Liver (tissue), 7 donors: ENCODE measurements at regions not wholly inside any gene's neighbourhood (a gene's known extent, or its start where the extent isn't known, plus 50 kb on each side); places are given as distances from the start of the nearest gene placed in this dataset.

Source experiments
- DNase-seq: peaks from one replicate; pipeline ENCODE4 v3.0.0-alpha.2; 2017; ENCODE audit warnings: low spot score
- H3K27ac ChIP-seq, 2 donors: one replicate each; pipeline ENCODE4 v1.7.0; 2013; ENCODE audit warnings: inconsistent platforms in 2 of 2, low read length in 2 of 2, control low read depth in 1 of 2, low read depth in 1 of 2, mild to moderate bottlenecking in 1 of 2
- H3K27me3 ChIP-seq, 4 donors: one replicate each; pipeline versions ENCODE4 v1.6.1 to v1.7.0; 2013; ENCODE audit warnings: low read length in 3 of 4, inconsistent platforms in 1 of 4, mild to moderate bottlenecking in 1 of 4, moderate library complexity in 1 of 4; ENCODE audit not compliant: control insufficient read depth in 4 of 4, insufficient read depth in 4 of 4
- H3K36me3 ChIP-seq, 4 donors: one replicate each; pipeline versions ENCODE4 v1.6.1 to v1.7.0; 2013; ENCODE audit warnings: low read length in 3 of 4, mild to moderate bottlenecking in 3 of 4, low read depth in 1 of 4, moderate library complexity in 1 of 4; ENCODE audit not compliant: control insufficient read depth in 4 of 4, insufficient read depth in 3 of 4
- H3K4me1 ChIP-seq, 4 donors: one replicate each; pipeline versions ENCODE4 v1.6.1 to v1.7.0; 2013; ENCODE audit warnings: low read length in 3 of 4, mild to moderate bottlenecking in 3 of 4, moderate library complexity in 1 of 4; ENCODE audit not compliant: control insufficient read depth in 4 of 4, insufficient read depth in 4 of 4
- H3K4me3 ChIP-seq, 3 donors: one replicate each; pipeline versions ENCODE4 v1.6.1 to v1.7.0; 2013; ENCODE audit warnings: low read length in 3 of 3, control low read depth in 1 of 3, low read depth in 1 of 3, mild to moderate bottlenecking in 1 of 3
- H3K9ac ChIP-seq, 2 donors: one replicate each; pipeline ENCODE4 v1.7.0; 2013; ENCODE audit warnings: low read length in 2 of 2, mild to moderate bottlenecking in 2 of 2, moderate library complexity in 2 of 2, control low read depth in 1 of 2, low read depth in 1 of 2
- H3K9me3 ChIP-seq, 4 donors: one replicate each; pipeline versions ENCODE4 v1.6.1 to v1.7.0; 2013; ENCODE audit warnings: low read length in 3 of 4; ENCODE audit not compliant: control insufficient read depth in 4 of 4
- EGR1 ChIP-seq, 2 donors: IDR thresholded peaks; 2 replicates each; pipeline ENCODE4 v1.6.1; 2016 to 2018; ENCODE audit warnings: antibody characterized with exemption in 2 of 2, low read depth in 2 of 2
- FOXA1 ChIP-seq: IDR thresholded peaks from 2 replicates; pipeline ENCODE4 v1.6.1; 2016; ENCODE audit warnings: antibody characterized with exemption
- FOXA2 ChIP-seq: IDR thresholded peaks from 2 replicates; pipeline ENCODE4 v1.6.1; 2016; ENCODE audit warnings: antibody characterized with exemption
- GABPA ChIP-seq, 2 donors: IDR thresholded peaks in 1 of 2; conservative IDR thresholded peaks in 1 of 2; 2 replicates each; pipeline ENCODE4 v1.6.1; 2016; ENCODE audit warnings: antibody characterized with exemption in 2 of 2, mild to moderate bottlenecking in 1 of 2, moderate library complexity in 1 of 2
- HNF4A ChIP-seq, 2 donors: conservative IDR thresholded peaks; 2 replicates each; pipeline ENCODE4 v1.6.1; 2016; ENCODE audit warnings: antibody characterized with exemption in 2 of 2, mild to moderate bottlenecking in 2 of 2
- HNF4G ChIP-seq: IDR thresholded peaks from 2 replicates; pipeline ENCODE4 v1.6.1; 2016; ENCODE audit warnings: antibody characterized with exemption
- JUND ChIP-seq, 2 donors: IDR thresholded peaks; 2 replicates each; pipeline ENCODE4 v1.6.1; 2016; ENCODE audit warnings: antibody characterized with exemption in 2 of 2
- NR2F2 ChIP-seq: IDR thresholded peaks from 2 replicates; pipeline ENCODE4 v1.6.1; 2016; ENCODE audit warnings: antibody characterized with exemption
- RAD21 ChIP-seq, 2 donors: IDR thresholded peaks; 2 replicates each; pipeline ENCODE4 v1.6.1; 2016; ENCODE audit warnings: antibody characterized with exemption in 2 of 2, mild to moderate bottlenecking in 2 of 2
- RXRA ChIP-seq, 2 donors: IDR thresholded peaks; 2 replicates each; pipeline ENCODE4 v1.6.1; 2017 to 2018; ENCODE audit warnings: antibody characterized with exemption in 2 of 2, mild to moderate bottlenecking in 1 of 2
- SP1 ChIP-seq: IDR thresholded peaks from 2 replicates; pipeline ENCODE4 v1.6.1; 2018; ENCODE audit warnings: antibody characterized with exemption, mild to moderate bottlenecking
- TAF1 ChIP-seq: conservative IDR thresholded peaks from 2 replicates; pipeline ENCODE4 v1.6.1; 2016; ENCODE audit warnings: antibody characterized with exemption, mild to moderate bottlenecking
- YY1 ChIP-seq: IDR thresholded peaks from 2 replicates; pipeline ENCODE4 v1.6.1; 2016; ENCODE audit warnings: antibody characterized with exemption, mild to moderate bottlenecking
- ZBTB33 ChIP-seq: IDR thresholded peaks from 2 replicates; pipeline ENCODE4 v1.6.1; 2016; ENCODE audit warnings: antibody characterized with exemption
- WGBS: extraction: QIAGEN DNeasy Blood & Tissue Kit; methylation state at CpG from one replicate; pipeline ENCODE4 v1.1.7; 2013; 5-methylcytosine and 5-hydroxymethylcytosine counted together
- TF ChIP-seq, protein P1 (sequence below): IDR thresholded peaks from 2 replicates; pipeline ENCODE4 v1.6.1; 2016; ENCODE audit warnings: antibody characterized with exemption
- TF ChIP-seq, protein P2 (sequence below): IDR thresholded peaks from 2 replicates; pipeline ENCODE4 v1.6.1; 2016; ENCODE audit warnings: antibody characterized with exemption, mild to moderate bottlenecking
- TF ChIP-seq, protein P3 (sequence below): IDR thresholded peaks from 2 replicates; pipeline ENCODE4 v1.6.1; 2016; ENCODE audit warnings: antibody characterized with exemption
- donor health status: healthy.
- donor health status: healthy.
- donor health status: healthy.
- donor health status: healthy.

GRCh38 chr18:34480162-34480700, 229.9 kb upstream of the DTNA start:
- 68% methylated on average over 4 of the region's 4 CpGs for WGBS
- H3K4me1 ChIP-seq: no peaks in the 10 kb centered on the region
- TF ChIP-seq RAD21 (IDR thresholded peaks at IDR 0.05): no peak
- no peak for TF ChIP-seq EGR1 (IDR thresholded peaks at IDR 0.05; ENCODE audit: low read depth in 2 of 2)
- TF ChIP-seq HNF4G: no peak
- no peak for TF ChIP-seq HNF4A (conservative IDR thresholded peaks at IDR 0.05)
- TF ChIP-seq, protein P1, sequence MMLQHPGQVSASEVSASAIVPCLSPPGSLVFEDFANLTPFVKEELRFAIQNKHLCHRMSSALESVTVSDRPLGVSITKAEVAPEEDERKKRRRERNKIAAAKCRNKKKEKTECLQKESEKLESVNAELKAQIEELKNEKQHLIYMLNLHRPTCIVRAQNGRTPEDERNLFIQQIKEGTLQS: no peak
- no peak for TF ChIP-seq ZBTB33
- TF ChIP-seq SP1: no peak
- no peak for TF ChIP-seq JUND (IDR thresholded peaks at IDR 0.05)
- peaks cover 0 to 6% (median 0%) of the 10 kb centered on the region in 4 donors for H3K9me3 ChIP-seq
- no peak overlapping the region for H3K27ac ChIP-seq
- DNase-seq: no peak
- no peak overlapping the region for H3K4me3 ChIP-seq
- no peaks in the 10 kb centered on the region for H3K36me3 ChIP-seq
- peaks cover 0 to 5% (median 0%) of the 10 kb centered on the region in 4 donors for H3K27me3 ChIP-seq
- no peak overlapping the region for H3K9ac ChIP-seq

DNA sequence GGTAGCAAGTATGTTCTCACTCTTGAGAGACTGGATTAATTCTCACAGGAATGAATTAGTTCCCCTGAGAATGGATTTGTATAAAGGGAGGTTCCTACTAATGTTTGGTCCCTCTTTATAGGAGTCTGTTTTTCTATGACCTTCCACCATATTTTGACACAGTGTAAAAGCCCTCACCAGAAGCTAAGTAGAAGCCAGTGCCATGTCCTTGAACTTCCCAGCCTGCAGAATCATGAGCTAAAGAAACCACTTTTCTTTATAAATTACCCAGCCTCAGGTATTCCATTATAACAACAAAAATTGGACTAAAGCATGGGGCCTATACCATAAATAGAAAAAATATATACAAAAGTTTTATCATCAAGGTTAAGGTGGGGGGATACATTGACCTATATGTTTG, 227.9 kb upstream of the DTNA start:
- Histone ChIP-seq H3K27ac (no peak overlapping the region), H3K9ac (no peak overlapping the region), H3K4me3 (no peak overlapping the region), H3K9me3 (peaks cover 0 to 6% (median 0%) of the 10 kb centered on the region in 4 donors), H3K27me3 (peaks cover 0 to 5% (median 0%) of the 10 kb centered on the region in 4 donors), H3K36me3 (no peaks in the 10 kb centered on the region), H3K4me1 (no peaks in the 10 kb centered on the region)
- no peak for TF ChIP-seq TAF1
- no peak for TF ChIP-seq FOXA1
- no peak for TF ChIP-seq GABPA (IDR thresholded peaks at IDR 0.05 in 1 of 2, conservative IDR thresholded peaks at IDR 0.05 in 1 of 2)
- no peak for TF ChIP-seq RAD21 (IDR thresholded peaks at IDR 0.05)
- TF ChIP-seq RXRA (IDR thresholded peaks at IDR 0.05): no peak
- no peak for TF ChIP-seq EGR1 (IDR thresholded peaks at IDR 0.05; ENCODE audit: low read depth in 2 of 2)
- TF ChIP-seq YY1: no peak
- no peak for TF ChIP-seq HNF4A (conservative IDR thresholded peaks at IDR 0.05)
- TF ChIP-seq JUND (IDR thresholded peaks at IDR 0.05): no peak
- no peak for TF ChIP-seq FOXA2
- TF ChIP-seq HNF4G: no peak
- TF ChIP-seq NR2F2: no peak
- TF ChIP-seq, protein P2, sequence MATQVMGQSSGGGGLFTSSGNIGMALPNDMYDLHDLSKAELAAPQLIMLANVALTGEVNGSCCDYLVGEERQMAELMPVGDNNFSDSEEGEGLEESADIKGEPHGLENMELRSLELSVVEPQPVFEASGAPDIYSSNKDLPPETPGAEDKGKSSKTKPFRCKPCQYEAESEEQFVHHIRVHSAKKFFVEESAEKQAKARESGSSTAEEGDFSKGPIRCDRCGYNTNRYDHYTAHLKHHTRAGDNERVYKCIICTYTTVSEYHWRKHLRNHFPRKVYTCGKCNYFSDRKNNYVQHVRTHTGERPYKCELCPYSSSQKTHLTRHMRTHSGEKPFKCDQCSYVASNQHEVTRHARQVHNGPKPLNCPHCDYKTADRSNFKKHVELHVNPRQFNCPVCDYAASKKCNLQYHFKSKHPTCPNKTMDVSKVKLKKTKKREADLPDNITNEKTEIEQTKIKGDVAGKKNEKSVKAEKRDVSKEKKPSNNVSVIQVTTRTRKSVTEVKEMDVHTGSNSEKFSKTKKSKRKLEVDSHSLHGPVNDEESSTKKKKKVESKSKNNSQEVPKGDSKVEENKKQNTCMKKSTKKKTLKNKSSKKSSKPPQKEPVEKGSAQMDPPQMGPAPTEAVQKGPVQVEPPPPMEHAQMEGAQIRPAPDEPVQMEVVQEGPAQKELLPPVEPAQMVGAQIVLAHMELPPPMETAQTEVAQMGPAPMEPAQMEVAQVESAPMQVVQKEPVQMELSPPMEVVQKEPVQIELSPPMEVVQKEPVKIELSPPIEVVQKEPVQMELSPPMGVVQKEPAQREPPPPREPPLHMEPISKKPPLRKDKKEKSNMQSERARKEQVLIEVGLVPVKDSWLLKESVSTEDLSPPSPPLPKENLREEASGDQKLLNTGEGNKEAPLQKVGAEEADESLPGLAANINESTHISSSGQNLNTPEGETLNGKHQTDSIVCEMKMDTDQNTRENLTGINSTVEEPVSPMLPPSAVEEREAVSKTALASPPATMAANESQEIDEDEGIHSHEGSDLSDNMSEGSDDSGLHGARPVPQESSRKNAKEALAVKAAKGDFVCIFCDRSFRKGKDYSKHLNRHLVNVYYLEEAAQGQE: no peak
- TF ChIP-seq, protein P3, sequence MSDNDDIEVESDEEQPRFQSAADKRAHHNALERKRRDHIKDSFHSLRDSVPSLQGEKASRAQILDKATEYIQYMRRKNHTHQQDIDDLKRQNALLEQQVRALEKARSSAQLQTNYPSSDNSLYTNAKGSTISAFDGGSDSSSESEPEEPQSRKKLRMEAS: no peak
- TF ChIP-seq ZBTB33: no peak
- TF ChIP-seq, protein P1: no peak
- no peak for TF ChIP-seq SP1
- no peak for DNase-seq
